Brain microvascular endothelial cell (primary cell): ENCODE measurements at regions not wholly inside any gene's neighbourhood (a gene's known extent, or its start where the extent isn't known, plus 50 kb on each side); places are given as distances from the start of the nearest gene placed in this dataset.

ENCODE experiments used
- DNase-seq: peaks from one replicate; pipeline ENCODE4 v3.0.0-alpha.2; 2020
- H3K27ac ChIP-seq: fragments of 250-450 bp; sonication (Bioruptor Pico); 2 replicates; pipeline ENCODE4 v1.5.1; 2020; ENCODE audit warnings: mild to moderate bottlenecking, moderate library complexity
- H3K27me3 ChIP-seq: fragments of 250-450 bp; sonication (Bioruptor Pico); replicated peaks from 2 replicates; pipeline ENCODE4 v1.5.1; 2020; ENCODE audit warnings: mild to moderate bottlenecking
- H3K36me3 ChIP-seq: fragments of 250-450 bp; sonication (Bioruptor Pico); replicated peaks from 2 replicates; pipeline ENCODE4 v1.5.1; 2020; ENCODE audit warnings: mild to moderate bottlenecking
- H3K4me3 ChIP-seq: 2 replicates; pipeline ENCODE4 v1.5.1; 2011; ENCODE audit warnings: low read depth, mild to moderate bottlenecking, control low read depth, low read length, moderate library complexity
- CTCF ChIP-seq: IDR thresholded peaks from 2 replicates; pipeline ENCODE4 v1.5.1; 2011; ENCODE audit warnings: low read depth, mild to moderate bottlenecking, moderate library complexity, low read length, control low read depth, inconsistent platforms; ENCODE audit errors: missing control alignments
- in situ Hi-C: cut with HindIII; loops from 2 replicates; pipeline ENCODE4 v1.10.0; 2017; ENCODE audit warnings: low sequenced_read_pairs, low pct_ligation_motif_present

- Histone ChIP-seq H3K36me3 (no peaks in the 10 kb centered on the region), H3K27ac (no peak overlapping the region), H3K4me3 (no peak overlapping the region), H3K27me3 (no peaks in the 10 kb centered on the region)
- no peak for DNase-seq
- in situ Hi-C loops = no loop called here
- TF ChIP-seq CTCF = no peak
Measured at GRCh38 chr1:196088541-196088940, 519.7 kb downstream of the KCNT2 start.

- no peak for DNase-seq
Measured at GRCh38 chr1:196078691-196079090, 529.5 kb downstream of the KCNT2 start.

GRCh38 chr1:196075621-196076020 is 532.6 kb downstream of the KCNT2 start:
- Histone ChIP-seq H3K27ac (no peak overlapping the region), H3K4me3 (no peak overlapping the region), H3K27me3 (no peaks in the 10 kb centered on the region), H3K36me3 (no peaks in the 10 kb centered on the region)
- TF ChIP-seq CTCF = no peak
- DNase-seq = no peak
- in situ Hi-C loops = no loop called here

More at GRCh38 chr1:196078691-196079090, 529.5 kb downstream of the KCNT2 start:
- in situ Hi-C loops = no loop called here
- H3K27me3 ChIP-seq = no peaks in the 10 kb centered on the region
- H3K36me3 ChIP-seq = no peaks in the 10 kb centered on the region
- no peak overlapping the region for H3K27ac ChIP-seq
- no peak overlapping the region for H3K4me3 ChIP-seq
- no peak for TF ChIP-seq CTCF

GRCh38 chr1:196074182-196074581 is 534.1 kb downstream of the KCNT2 start:
- Histone ChIP-seq H3K36me3 (no peaks in the 10 kb centered on the region), H3K27me3 (no peaks in the 10 kb centered on the region), H3K27ac (no peak overlapping the region), H3K4me3 (no peak overlapping the region)
- no peak for DNase-seq
- in situ Hi-C loops = no loop called here
- no peak for TF ChIP-seq CTCF

GRCh38 chr1:196071447-196071846 is 536.8 kb downstream of the KCNT2 start:
- TF ChIP-seq CTCF = no peak
- no peak for DNase-seq
- Histone ChIP-seq H3K36me3 (no peaks in the 10 kb centered on the region), H3K4me3 (no peak overlapping the region), H3K27ac (no peak overlapping the region), H3K27me3 (no peaks in the 10 kb centered on the region)
- in situ Hi-C loops = no loop called here

- in situ Hi-C loops = no loop called here
- DNase-seq = no peak
- H3K36me3 ChIP-seq = no peaks in the 10 kb centered on the region
- no peak overlapping the region for H3K27ac ChIP-seq
- H3K4me3 ChIP-seq = no peak overlapping the region
- no peak for TF ChIP-seq CTCF
- no peaks in the 10 kb centered on the region for H3K27me3 ChIP-seq
Measured at GRCh38 chr1:196070940-196071339, 537.3 kb downstream of the KCNT2 start.
